ENCODE measurements at regions not wholly inside any gene's neighbourhood (a gene's known extent, or its start where the extent isn't known, plus 50 kb on each side); places are given as distances from the start of the nearest gene placed in this dataset.

- no peak for DNase-seq (ENCODE audit: low spot score in 2 of 2)
- no peak for FAIRE-seq
Observed at GRCh38 chr3:117528688-117529087, 819.1 kb downstream of the TUSC7 start.

GRCh38 chr3:117531078-117531767 lies 821.6 kb downstream of the TUSC7 start:
- FAIRE-seq (no peak), DNase-seq (ENCODE audit: low spot score in 2 of 2) (no peak)

- DNase-seq (ENCODE audit: low spot score in 2 of 2): no peak
- no peak for FAIRE-seq
Observed at GRCh38 chr3:117532268-117532667, 822.7 kb downstream of the TUSC7 start.

GRCh38 chr3:117534138-117534537 lies 824.6 kb downstream of the TUSC7 start:
- FAIRE-seq: no peak
- no peak for DNase-seq (ENCODE audit: low spot score in 2 of 2)

GRCh38 chr3:117536006-117536405 lies 826.4 kb downstream of the TUSC7 start:
- no peak for FAIRE-seq
- DNase-seq (ENCODE audit: low spot score in 2 of 2): no peak

GRCh38 chr3:117537949-117538348 lies 828.4 kb downstream of the TUSC7 start:
- DNase-seq (ENCODE audit: low spot score in 2 of 2) (no peak), FAIRE-seq (peak; percentile 36)

GRCh38 chr3:117539729-117540128 lies 830.1 kb downstream of the TUSC7 start:
- FAIRE-seq (no peak), DNase-seq (ENCODE audit: low spot score in 2 of 2) (no peak)

- DNase-seq (ENCODE audit: low spot score in 2 of 2): no peak
- no peak for FAIRE-seq
Observed at GRCh38 chr3:117540597-117540996, 831.0 kb downstream of the TUSC7 start.

GRCh38 chr3:117541721-117542120 lies 832.1 kb downstream of the TUSC7 start:
- FAIRE-seq: no peak

GRCh38 chr3:117543521-117543920 lies 833.9 kb downstream of the TUSC7 start:
- FAIRE-seq (no peak), DNase-seq (ENCODE audit: low spot score in 2 of 2) (no peak)

More at GRCh38 chr3:117541721-117542120, 832.1 kb downstream of the TUSC7 start:
- no peak for DNase-seq (ENCODE audit: low spot score in 2 of 2)

GRCh38 chr3:117545484-117545883 lies 835.9 kb downstream of the TUSC7 start:
- FAIRE-seq (no peak), DNase-seq (ENCODE audit: low spot score in 2 of 2) (no peak)

- DNase-seq (ENCODE audit: low spot score in 2 of 2) (no peak), FAIRE-seq (no peak)
Observed at GRCh38 chr3:117547956-117548550, 838.5 kb downstream of the TUSC7 start.

- DNase-seq (ENCODE audit: low spot score in 2 of 2): no peak
- no peak for FAIRE-seq
Observed at GRCh38 chr3:117548600-117548999, 839.0 kb downstream of the TUSC7 start.

GRCh38 chr3:117549716-117550115 lies 840.1 kb downstream of the TUSC7 start:
- DNase-seq (ENCODE audit: low spot score in 2 of 2) (no peak), FAIRE-seq (peak; percentile 64)

- DNase-seq (ENCODE audit: low spot score in 2 of 2) (no peak), FAIRE-seq (no peak)
Observed at GRCh38 chr3:117550766-117551165, 841.2 kb downstream of the TUSC7 start.

- DNase-seq (ENCODE audit: low spot score in 2 of 2): no peak
- no peak for FAIRE-seq
Observed at GRCh38 chr3:117553461-117553860, 843.9 kb downstream of the TUSC7 start.

- FAIRE-seq: no peak
- no peak for DNase-seq (ENCODE audit: low spot score in 2 of 2)
Observed at GRCh38 chr3:117556646-117557407, 847.2 kb downstream of the TUSC7 start.

GRCh38 chr3:117557464-117558090 lies 848.0 kb downstream of the TUSC7 start:
- FAIRE-seq (no peak), DNase-seq (ENCODE audit: low spot score in 2 of 2) (no peak)

- FAIRE-seq: no peak
Observed at GRCh38 chr3:117558681-117559080, 849.1 kb downstream of the TUSC7 start.

GRCh38 chr3:117562000-117562399 lies 852.4 kb downstream of the TUSC7 start:
- FAIRE-seq: no peak
- DNase-seq (ENCODE audit: low spot score in 2 of 2): no peak

More at GRCh38 chr3:117558681-117559080, 849.1 kb downstream of the TUSC7 start:
- DNase-seq (ENCODE audit: low spot score in 2 of 2): no peak

- FAIRE-seq: no peak
- DNase-seq (ENCODE audit: low spot score in 2 of 2): no peak
Observed at GRCh38 chr3:117563063-117563462, 853.5 kb downstream of the TUSC7 start.

All from frontal cortex (tissue), 3 donors.